NB4 (cell line): ENCODE measurements at regions not wholly inside any gene's neighbourhood (a gene's known extent, or its start where the extent isn't known, plus 50 kb on each side); places are given as distances from the start of the nearest gene placed in this dataset.

Experiments used
- DNase-seq: peaks from one replicate; pipeline ENCODE4 v3.0.0; 2010; ENCODE audit warnings: low read depth
- H3K4me3 ChIP-seq: one replicate; pipeline ENCODE4 v1.5.1; 2011; ENCODE audit warnings: mild to moderate bottlenecking, low read depth, low read length, moderate library complexity
- MYC ChIP-seq: IDR thresholded peaks from 2 replicates; pipeline ENCODE4 v1.6.1; 2011; ENCODE audit warnings: low read depth, low read length
- POLR2A ChIP-seq: IDR thresholded peaks from 2 replicates; pipeline ENCODE4 v1.6.1; 2011; ENCODE audit warnings: mild to moderate bottlenecking; ENCODE audit not compliant: insufficient read length; ENCODE audit errors: extremely low read depth
- TF ChIP-seq, protein P1 (sequence below): IDR thresholded peaks from one replicate; pipeline ENCODE4 v1.5.1; 2012; ENCODE audit warnings: low read depth, low read length
- TF ChIP-seq, protein P2 (sequence below): IDR thresholded peaks from 2 replicates; pipeline ENCODE4 v1.6.1; 2011; ENCODE audit warnings: low read depth, low read length

DNA sequence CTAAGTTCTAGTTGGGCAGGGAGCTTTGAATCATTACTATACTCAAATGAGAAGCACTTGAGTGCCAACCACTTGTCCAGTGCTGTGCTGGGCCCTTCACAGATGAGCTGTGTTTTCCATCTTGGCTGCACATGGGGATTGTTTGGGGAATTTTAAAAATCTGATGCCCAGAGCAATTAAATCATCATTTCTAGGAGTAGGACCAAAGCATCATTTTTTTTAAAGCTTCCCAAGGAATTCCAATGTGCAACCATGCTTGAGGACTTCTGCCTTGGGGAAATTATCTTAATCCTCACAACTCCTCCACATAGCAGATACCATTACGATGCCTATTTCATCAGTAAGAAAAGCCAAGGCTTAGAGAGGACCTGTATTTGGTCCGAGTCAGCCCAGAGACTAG, 131.4 kb downstream of the TMEM174 start:
- TF ChIP-seq POLR2A, result no peak
- TF ChIP-seq, protein P1, sequence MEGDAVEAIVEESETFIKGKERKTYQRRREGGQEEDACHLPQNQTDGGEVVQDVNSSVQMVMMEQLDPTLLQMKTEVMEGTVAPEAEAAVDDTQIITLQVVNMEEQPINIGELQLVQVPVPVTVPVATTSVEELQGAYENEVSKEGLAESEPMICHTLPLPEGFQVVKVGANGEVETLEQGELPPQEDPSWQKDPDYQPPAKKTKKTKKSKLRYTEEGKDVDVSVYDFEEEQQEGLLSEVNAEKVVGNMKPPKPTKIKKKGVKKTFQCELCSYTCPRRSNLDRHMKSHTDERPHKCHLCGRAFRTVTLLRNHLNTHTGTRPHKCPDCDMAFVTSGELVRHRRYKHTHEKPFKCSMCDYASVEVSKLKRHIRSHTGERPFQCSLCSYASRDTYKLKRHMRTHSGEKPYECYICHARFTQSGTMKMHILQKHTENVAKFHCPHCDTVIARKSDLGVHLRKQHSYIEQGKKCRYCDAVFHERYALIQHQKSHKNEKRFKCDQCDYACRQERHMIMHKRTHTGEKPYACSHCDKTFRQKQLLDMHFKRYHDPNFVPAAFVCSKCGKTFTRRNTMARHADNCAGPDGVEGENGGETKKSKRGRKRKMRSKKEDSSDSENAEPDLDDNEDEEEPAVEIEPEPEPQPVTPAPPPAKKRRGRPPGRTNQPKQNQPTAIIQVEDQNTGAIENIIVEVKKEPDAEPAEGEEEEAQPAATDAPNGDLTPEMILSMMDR, result no peak
- no peak for TF ChIP-seq MYC
- TF ChIP-seq, protein P2, sequence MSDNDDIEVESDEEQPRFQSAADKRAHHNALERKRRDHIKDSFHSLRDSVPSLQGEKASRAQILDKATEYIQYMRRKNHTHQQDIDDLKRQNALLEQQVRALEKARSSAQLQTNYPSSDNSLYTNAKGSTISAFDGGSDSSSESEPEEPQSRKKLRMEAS, result no peak
- H3K4me3 ChIP-seq, result no peak overlapping the region
- no peak for DNase-seq

DNA sequence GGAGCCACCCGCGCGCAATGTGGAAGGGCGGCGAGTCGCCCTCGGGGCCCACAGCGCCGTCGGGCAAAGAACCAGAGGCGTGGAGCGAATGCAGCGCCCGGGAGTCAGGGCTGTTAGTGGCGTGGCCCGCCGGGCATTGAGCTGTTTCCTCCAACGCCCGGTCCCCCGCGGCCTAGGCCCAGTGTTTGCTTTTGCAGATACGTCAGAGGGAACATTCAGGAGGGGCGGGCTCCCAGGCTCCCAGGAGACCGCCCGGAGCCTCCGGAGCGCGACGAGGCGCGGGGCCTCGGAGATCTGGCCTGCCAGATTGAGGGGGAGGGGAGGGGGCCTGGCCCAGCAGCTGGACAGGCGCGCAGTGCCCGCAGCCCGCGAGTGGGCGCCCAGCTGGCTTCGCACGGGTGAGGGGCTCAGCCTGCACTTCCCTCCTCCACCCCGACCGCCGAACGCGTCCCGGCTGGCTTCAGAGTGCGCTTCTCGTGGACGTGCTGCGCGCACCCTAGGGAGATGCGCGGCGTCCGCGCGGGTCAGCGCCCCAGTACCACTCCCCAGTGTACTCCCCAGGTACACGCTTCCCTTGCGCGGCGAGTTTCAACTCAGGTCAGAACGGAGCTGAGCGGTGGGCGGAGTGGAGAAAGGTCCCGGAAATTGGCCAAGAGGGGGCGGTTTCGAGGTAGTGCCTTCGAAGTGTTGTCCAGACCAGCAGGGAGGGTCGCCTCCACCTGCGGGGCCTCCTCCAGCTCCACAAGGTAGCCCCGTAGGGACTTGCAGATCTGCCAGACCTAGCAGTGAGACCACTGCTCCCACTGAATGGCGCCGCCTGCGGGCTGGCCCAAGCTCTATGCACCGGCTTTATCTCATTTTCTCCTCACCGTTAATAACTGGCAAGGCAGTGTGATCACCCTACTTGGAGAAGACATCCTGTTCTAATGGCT, 130.4 kb downstream of the TMEM174 start:
- TF ChIP-seq, protein P1, result no peak
- no peak for TF ChIP-seq MYC
- TF ChIP-seq POLR2A, result no peak
- TF ChIP-seq, protein P2, result no peak
- DNase-seq, result no peak
- no peak overlapping the region for H3K4me3 ChIP-seq

DNA sequence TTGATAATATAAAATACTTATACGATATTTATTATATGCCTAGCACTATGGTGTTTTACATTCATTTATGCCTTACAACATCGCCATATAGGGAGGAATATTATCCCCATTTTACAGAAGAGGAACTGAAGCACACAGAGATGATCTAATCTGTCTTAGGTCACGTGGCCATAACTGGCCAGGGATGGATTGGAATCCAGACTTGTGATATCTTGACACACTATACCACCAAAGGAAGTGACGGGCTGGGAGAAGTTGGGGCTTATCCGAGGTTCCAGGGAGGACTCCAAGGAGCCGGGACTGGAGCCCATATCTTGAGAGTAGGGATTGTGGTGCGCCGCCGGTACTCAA, 129.8 kb downstream of the TMEM174 start:
- no peak overlapping the region for H3K4me3 ChIP-seq
- TF ChIP-seq, protein P1, result no peak
- TF ChIP-seq POLR2A, result no peak
- no peak for TF ChIP-seq MYC
- TF ChIP-seq, protein P2, result no peak
- DNase-seq, result no peak

DNA sequence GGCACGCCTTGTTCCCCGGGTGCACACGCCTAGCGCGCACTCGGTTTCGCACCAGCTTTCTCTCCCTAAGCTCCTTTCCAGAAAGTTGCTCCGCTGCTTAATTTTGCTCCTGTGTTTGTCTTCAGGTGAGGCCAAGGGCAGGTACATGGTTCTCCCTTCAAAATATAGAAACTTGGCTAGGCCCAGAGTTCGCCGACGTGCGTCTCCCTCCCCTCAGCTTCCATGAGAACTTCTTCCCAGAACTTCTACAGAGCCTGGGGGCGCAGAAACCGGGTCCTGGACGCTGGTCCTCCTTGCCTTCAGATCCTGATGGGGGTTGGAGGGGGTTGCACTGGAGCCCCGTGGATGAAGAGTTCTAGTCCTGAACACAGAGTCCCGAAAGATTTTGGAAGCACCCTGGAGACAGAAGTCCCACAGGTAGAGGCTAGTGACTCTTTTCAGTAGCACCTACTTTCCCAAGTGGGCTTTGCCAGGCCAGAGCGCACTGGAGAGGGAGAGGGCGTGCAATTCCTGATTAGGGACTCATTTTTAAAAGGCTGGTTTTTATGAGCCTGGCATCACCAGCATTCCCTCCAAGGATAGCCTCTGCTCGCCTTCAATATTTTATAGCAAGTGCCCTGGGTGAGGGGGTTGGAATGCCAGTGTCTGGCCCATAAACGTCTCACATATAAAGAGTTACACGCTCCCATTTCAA, 128.4 kb downstream of the TMEM174 start:
- TF ChIP-seq, protein P2, result no peak
- no peak for TF ChIP-seq MYC
- TF ChIP-seq, protein P1, result no peak
- TF ChIP-seq POLR2A, result no peak
- H3K4me3 ChIP-seq, result no peak overlapping the region
- no peak for DNase-seq

DNA sequence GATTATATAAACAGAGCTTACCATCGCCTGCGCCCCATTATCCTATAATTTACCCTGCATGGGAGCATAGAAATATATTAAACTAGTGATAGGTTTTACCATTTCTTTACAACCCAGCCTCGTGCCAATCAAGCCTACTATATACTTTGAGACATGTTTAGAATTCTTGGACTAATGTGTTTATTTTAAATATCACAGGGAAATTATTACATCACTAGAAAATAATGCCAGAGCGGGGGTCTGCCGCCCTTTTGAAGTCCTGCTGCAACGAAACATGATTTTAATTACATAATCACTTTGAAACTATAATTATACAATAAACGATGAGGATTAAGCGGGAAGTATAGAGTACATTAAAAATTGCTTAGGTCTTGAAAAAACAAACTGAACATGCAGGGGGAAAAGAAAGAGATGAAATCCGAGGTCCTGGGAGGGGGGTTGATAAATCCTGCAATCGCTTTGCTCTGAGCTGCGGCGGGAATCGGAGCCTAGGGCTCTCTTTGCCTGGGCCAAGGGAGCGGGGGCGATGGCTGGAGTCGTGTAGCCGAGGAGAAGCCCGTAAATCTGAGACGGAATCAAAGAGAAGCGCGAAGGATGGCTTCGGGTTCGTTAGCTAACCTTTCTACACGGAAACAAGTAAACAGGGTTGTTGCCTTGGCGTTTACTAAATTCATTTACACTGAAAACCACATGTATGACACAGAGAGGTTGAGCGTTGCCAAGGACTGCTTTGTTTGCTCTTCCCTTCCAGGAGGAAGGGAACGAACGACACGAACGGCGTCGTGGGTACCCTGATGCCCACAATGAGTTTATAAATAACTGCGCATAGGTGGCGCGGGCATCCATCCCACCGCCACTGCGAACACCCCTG, 127.6 kb downstream of the TMEM174 start:
- TF ChIP-seq POLR2A, result no peak
- TF ChIP-seq, protein P1, result no peak
- TF ChIP-seq MYC, result no peak
- TF ChIP-seq, protein P2, result no peak
- no peak for DNase-seq
- no peak overlapping the region for H3K4me3 ChIP-seq
